SH-SY5Y (cell line): ENCODE measurements at regions not wholly inside any gene's neighbourhood (a gene's known extent, or its start where the extent isn't known, plus 50 kb on each side); places are given as distances from the start of the nearest gene placed in this dataset.

Experiments used
- GATA2 ChIP-seq: IDR thresholded peaks from 2 replicates; pipeline ENCODE4 v1.6.1; 2011; ENCODE audit warnings: mild to moderate bottlenecking, low read depth, low read length
- GATA3 ChIP-seq: IDR thresholded peaks from 2 replicates; pipeline ENCODE4 v1.6.1; 2011; ENCODE audit warnings: low read depth, mild to moderate bottlenecking, low read length, moderate library complexity

DNA sequence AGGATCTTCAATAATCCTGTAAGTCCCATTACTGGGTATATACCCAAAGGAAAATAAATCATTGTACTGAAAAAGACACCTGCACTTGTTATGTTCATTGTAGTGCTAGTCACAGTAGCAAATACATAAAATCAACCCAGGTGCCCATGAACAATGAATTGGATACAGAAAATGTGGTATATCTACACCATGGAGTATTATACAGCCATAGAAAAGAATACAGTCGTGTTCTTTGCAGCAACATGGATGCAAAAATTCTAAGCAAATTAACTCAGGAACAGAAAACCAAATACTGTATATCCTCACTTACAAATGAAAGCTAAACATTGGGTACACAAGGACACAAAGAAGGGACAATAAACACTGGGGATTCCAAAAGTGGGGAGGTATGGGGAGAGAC is 100.8 kb upstream of the BMP2K start:
- TF ChIP-seq GATA2 (no peak), GATA3 (no peak)
